Activated naive CD4-positive, alpha-beta T cell treated with anti-CD3 and anti-CD28 coated beads, Interleukin-2, amount 50 U/mL, for 16 hours (primary cell): ENCODE measurements at regions not wholly inside any gene's neighbourhood (a gene's known extent, or its start where the extent isn't known, plus 50 kb on each side); places are given as distances from the start of the nearest gene placed in this dataset.

ENCODE experiments used
- DNase-seq: peaks from one replicate; pipeline ENCODE4 v3.0.0-alpha.2; 2020

- no peak for DNase-seq
These were observed 673.8 kb upstream of the SALL3 start for GRCh38 chr18:78305789-78306188.

- no peak for DNase-seq
These were observed 670.3 kb upstream of the SALL3 start for GRCh38 chr18:78309307-78309706.

GRCh38 chr18:78309924-78310323 is 669.7 kb upstream of the SALL3 start:
- DNase-seq: no peak

GRCh38 chr18:78319264-78319663 is 660.4 kb upstream of the SALL3 start:
- no peak for DNase-seq

- DNase-seq: no peak
These were observed 659.7 kb upstream of the SALL3 start for GRCh38 chr18:78319961-78320360.

GRCh38 chr18:78321402-78321801 is 658.2 kb upstream of the SALL3 start:
- no peak for DNase-seq

- DNase-seq: no peak
These were observed 656.0 kb upstream of the SALL3 start for GRCh38 chr18:78323453-78324197.

GRCh38 chr18:78327643-78328042 is 652.0 kb upstream of the SALL3 start:
- DNase-seq: no peak

- DNase-seq: no peak
These were observed 648.9 kb upstream of the SALL3 start for GRCh38 chr18:78330766-78331165.

GRCh38 chr18:78352910-78353309 is 626.7 kb upstream of the SALL3 start:
- DNase-seq: no peak

GRCh38 chr18:78362198-78362597 is 617.4 kb upstream of the SALL3 start:
- no peak for DNase-seq

- no peak for DNase-seq
These were observed 615.8 kb upstream of the SALL3 start for GRCh38 chr18:78363556-78364387.

- no peak for DNase-seq
These were observed 615.1 kb upstream of the SALL3 start for GRCh38 chr18:78364388-78364960.

- no peak for DNase-seq
These were observed 611.6 kb upstream of the SALL3 start for GRCh38 chr18:78367996-78368395.

GRCh38 chr18:78368726-78369125 is 610.9 kb upstream of the SALL3 start:
- no peak for DNase-seq

GRCh38 chr18:78376046-78376445 is 603.6 kb upstream of the SALL3 start:
- no peak for DNase-seq

GRCh38 chr18:78378403-78378802 is 601.2 kb upstream of the SALL3 start:
- no peak for DNase-seq

- no peak for DNase-seq
These were observed 600.6 kb upstream of the SALL3 start for GRCh38 chr18:78378983-78379382.

GRCh38 chr18:78390348-78390951 is 589.2 kb upstream of the SALL3 start:
- DNase-seq: no peak

GRCh38 chr18:78390952-78391348 is 588.7 kb upstream of the SALL3 start:
- DNase-seq: no peak

GRCh38 chr18:78393086-78393862 is 586.3 kb upstream of the SALL3 start:
- no peak for DNase-seq

- DNase-seq: no peak
These were observed 583.5 kb upstream of the SALL3 start for GRCh38 chr18:78396077-78396476.

GRCh38 chr18:78396756-78397155 is 582.9 kb upstream of the SALL3 start:
- no peak for DNase-seq
